22Rv1 (cell line): ENCODE measurements at regions not wholly inside any gene's neighbourhood (a gene's known extent, or its start where the extent isn't known, plus 50 kb on each side); places are given as distances from the start of the nearest gene placed in this dataset.

Source experiments
- H3K27ac ChIP-seq: fragments of 450-650 bp; 2 replicates; pipeline ENCODE4 v1.5.1; 2017
- ZFX ChIP-seq: fragments of 450-650 bp; IDR thresholded peaks from 2 replicates; pipeline ENCODE4 v1.6.1; 2017; ENCODE audit warnings: antibody characterized with exemption, borderline replicate concordance
- TF ChIP-seq, protein P1 (sequence below): fragments of 450-650 bp; IDR thresholded peaks from 2 replicates; pipeline ENCODE4 v1.5.1; 2017; ENCODE audit warnings: mild to moderate bottlenecking

DNA sequence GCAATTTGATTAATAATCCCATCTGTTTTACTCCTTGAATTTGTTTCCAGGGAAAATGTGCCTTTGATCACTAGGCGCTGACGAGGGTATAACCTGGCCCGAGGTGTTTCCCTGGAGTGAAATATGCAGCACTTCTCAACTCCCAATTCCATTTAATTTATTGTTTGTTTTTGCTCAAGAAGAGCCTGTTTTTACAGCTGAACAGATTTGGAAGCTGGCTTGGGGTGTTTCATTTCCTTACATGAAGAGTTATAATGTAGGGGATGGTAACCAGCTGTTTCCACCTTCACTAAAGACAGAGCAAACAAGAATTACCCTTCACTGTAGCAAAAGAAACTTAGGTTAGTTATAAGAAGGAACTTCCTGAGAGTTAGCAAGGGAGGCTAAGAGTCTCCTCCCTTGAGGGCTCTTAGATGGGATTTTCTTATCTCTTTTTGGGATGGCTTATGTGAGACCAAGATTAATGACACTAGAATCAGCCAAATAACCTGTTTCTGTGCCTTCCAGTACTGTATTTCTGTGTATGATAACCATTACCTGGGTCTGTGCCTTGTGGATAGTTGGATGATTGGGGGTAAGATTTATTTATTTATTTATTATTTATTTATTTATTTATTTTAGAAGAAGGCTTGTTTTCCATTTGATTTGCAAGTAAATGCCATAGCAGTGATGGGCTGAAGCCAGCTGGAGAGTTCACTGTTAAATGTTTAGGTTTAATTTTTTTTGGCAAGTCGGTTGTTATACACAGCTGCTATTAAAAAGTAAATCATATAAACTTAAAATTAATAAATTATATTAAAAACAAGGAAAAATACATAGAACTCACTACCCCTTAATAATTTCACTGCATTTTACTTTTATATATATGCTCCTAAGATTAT is 162.2 kb upstream of the BMP2 start:
- no peak overlapping the region for H3K27ac ChIP-seq
- TF ChIP-seq ZFX = no peak
- TF ChIP-seq, protein P1, sequence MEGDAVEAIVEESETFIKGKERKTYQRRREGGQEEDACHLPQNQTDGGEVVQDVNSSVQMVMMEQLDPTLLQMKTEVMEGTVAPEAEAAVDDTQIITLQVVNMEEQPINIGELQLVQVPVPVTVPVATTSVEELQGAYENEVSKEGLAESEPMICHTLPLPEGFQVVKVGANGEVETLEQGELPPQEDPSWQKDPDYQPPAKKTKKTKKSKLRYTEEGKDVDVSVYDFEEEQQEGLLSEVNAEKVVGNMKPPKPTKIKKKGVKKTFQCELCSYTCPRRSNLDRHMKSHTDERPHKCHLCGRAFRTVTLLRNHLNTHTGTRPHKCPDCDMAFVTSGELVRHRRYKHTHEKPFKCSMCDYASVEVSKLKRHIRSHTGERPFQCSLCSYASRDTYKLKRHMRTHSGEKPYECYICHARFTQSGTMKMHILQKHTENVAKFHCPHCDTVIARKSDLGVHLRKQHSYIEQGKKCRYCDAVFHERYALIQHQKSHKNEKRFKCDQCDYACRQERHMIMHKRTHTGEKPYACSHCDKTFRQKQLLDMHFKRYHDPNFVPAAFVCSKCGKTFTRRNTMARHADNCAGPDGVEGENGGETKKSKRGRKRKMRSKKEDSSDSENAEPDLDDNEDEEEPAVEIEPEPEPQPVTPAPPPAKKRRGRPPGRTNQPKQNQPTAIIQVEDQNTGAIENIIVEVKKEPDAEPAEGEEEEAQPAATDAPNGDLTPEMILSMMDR = no peak

DNA sequence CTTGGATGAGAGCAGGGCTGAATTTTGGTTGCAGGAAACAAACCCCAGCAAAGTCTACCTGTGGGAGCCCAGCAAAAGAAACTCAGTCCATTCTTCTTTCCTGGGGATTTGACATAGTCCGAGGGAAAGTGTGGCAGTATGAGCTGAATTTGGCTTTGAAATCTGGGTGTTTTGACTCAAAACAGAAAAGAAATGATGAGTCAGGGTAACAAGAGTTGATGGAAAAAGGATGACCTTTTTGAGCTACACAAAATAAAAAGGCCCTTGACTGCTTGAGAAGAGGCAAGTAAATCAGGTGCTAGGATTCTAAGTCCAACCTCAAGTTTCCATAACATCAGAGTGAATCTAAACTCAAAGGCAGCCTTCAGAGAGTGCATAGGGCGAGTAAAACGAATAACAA is 163.3 kb upstream of the BMP2 start:
- TF ChIP-seq, protein P1 = no peak
- no peak for TF ChIP-seq ZFX
- no peak overlapping the region for H3K27ac ChIP-seq

DNA sequence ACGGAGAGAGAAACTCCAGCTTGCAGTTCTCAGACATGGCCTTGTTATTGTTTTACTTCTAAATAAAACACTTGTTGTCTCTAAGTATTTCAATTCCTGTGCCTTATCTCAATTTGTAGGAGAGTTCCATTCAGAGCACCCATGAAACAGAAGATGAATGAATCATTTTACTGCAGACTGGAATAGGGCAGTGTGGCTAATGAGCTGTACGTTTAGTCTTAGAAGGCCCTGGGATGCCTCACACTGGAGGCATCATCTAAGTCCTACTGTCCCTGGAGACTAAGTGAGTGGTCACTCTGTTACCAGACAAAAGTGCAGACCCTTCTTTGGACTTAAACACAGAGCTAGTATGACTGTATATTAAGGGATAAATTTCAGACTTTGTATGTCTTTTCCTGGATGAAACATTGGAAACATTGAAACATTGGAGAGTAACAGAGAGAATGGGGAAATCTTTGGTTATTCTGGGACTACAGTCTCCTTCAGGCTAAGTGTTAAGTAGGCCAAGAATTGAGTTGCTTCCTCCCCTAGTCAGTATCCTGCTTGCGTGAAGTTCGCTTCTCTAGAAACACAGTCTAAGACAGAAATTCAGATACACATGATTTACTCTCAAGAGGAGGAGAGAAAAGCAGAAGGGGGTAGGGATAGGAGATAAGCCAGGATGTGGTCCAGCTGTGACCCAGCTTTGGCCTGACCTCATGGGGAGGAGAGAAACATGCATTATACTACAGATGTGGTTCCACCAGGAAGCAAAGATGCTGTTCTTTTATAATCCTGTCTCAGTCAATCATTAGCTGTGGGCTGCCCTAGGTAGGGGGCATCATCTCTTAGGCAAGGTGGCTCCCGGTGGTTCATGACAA is 167.4 kb upstream of the BMP2 start:
- no peak overlapping the region for H3K27ac ChIP-seq

GRCh38 chr20:6595704-6596103 is 171.8 kb upstream of the BMP2 start:
- H3K27ac ChIP-seq = no peak overlapping the region
- TF ChIP-seq, protein P1 = no peak
- TF ChIP-seq ZFX = no peak

More for the DNA sequence above, 167.4 kb upstream of the BMP2 start:
- no peak for TF ChIP-seq ZFX

- H3K27ac ChIP-seq = 0 out of 2 replicates have a peak overlapping the region, but pooled peaks have one; percentile 10
- no peak for TF ChIP-seq ZFX
- TF ChIP-seq, protein P1 = no peak
Measured at GRCh38 chr20:6590891-6591637, 176.4 kb upstream of the BMP2 start.

- no peak for TF ChIP-seq ZFX
- TF ChIP-seq, protein P1 = no peak
Measured at GRCh38 chr20:6588296-6588695, 179.2 kb upstream of the BMP2 start.

DNA sequence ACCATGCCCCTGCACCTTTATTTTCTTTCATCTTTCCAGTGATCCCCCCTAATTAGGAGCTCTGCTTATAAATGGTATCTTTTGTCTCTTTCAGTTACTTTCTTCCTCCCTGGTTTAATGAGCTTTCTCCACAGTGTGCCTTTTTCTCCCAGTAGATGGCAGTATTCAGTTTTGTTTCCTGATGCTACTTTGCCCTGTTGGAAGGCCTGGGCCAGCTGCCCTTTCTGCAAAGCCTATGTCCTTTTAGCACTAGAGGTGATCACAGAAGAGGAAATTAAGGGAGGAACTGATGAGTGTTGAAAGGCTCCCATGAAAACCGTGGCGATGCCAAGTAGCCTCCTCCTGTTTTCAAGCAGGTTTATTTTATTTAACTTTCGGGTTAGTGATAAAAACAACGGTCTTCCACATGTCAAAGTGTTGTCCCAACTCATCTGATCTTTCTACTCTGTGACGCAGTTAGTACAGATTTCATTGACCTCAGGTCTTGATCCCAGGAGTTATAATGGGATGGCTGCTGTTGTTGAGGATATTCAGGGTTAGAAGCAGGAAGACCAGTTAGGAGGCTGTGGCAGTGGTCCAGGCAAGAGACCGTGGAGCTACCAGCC is 184.2 kb upstream of the BMP2 start:
- H3K27ac ChIP-seq = no peak overlapping the region
- TF ChIP-seq, protein P1 = peak; percentile 82
- no peak for TF ChIP-seq ZFX

More at GRCh38 chr20:6588296-6588695, 179.2 kb upstream of the BMP2 start:
- no peak overlapping the region for H3K27ac ChIP-seq
